ENCODE measurements at regions not wholly inside any gene's neighbourhood (a gene's known extent, or its start where the extent isn't known, plus 50 kb on each side); places are given as distances from the start of the nearest gene placed in this dataset.

- Histone ChIP-seq H3K4me3 (no peak overlapping the region), H3K27me3 (ENCODE audit: low read depth) (no peaks in the 10 kb centered on the region), H3K36me3 (no peaks in the 10 kb centered on the region), H3K27ac (no peak overlapping the region), H3K4me1 (no peaks in the 10 kb centered on the region), H3K9me3 (no peaks in the 10 kb centered on the region)
- no peak for TF ChIP-seq CTCF (IDR thresholded peaks at IDR 0.05)
- ATAC-seq (no peak), DNase-seq (no peak)
- intact Hi-C loops (cut with DNase I): no loop called here
These were observed 196.7 kb downstream of the MOXD1 start for GRCh38 chr6:132204591-132204990.

GRCh38 chr6:132202574-132202973 is 198.7 kb downstream of the MOXD1 start:
- no peak for TF ChIP-seq CTCF (IDR thresholded peaks at IDR 0.05)
- Histone ChIP-seq H3K27ac (no peak overlapping the region), H3K4me3 (no peak overlapping the region), H3K9me3 (no peaks in the 10 kb centered on the region), H3K4me1 (no peaks in the 10 kb centered on the region), H3K27me3 (ENCODE audit: low read depth) (no peaks in the 10 kb centered on the region), H3K36me3 (no peaks in the 10 kb centered on the region)
- ATAC-seq (no peak), DNase-seq (no peak)
- intact Hi-C loops (cut with DNase I): no loop called here

- ATAC-seq (no peak), DNase-seq (no peak)
- no peaks in the 10 kb centered on the region for H3K36me3 ChIP-seq
- intact Hi-C loops (cut with DNase I): no loop called here
- H3K27me3 ChIP-seq (ENCODE audit: low read depth): no peaks in the 10 kb centered on the region
- no peaks in the 10 kb centered on the region for H3K4me1 ChIP-seq
- H3K9me3 ChIP-seq: no peaks in the 10 kb centered on the region
- no peak overlapping the region for H3K27ac ChIP-seq
- H3K4me3 ChIP-seq: no peak overlapping the region
- TF ChIP-seq CTCF (IDR thresholded peaks at IDR 0.05): no peak
These were observed 201.9 kb downstream of the MOXD1 start for GRCh38 chr6:132199343-132199742.

- H3K9me3 ChIP-seq: no peaks in the 10 kb centered on the region
- intact Hi-C loops (cut with DNase I): no loop called here
- DNase-seq (no peak), ATAC-seq (no peak)
- no peak for TF ChIP-seq CTCF (IDR thresholded peaks at IDR 0.05)
- H3K4me3 ChIP-seq: no peak overlapping the region
- H3K27me3 ChIP-seq (ENCODE audit: low read depth): no peaks in the 10 kb centered on the region
- no peak overlapping the region for H3K27ac ChIP-seq
- no peaks in the 10 kb centered on the region for H3K4me1 ChIP-seq
- H3K36me3 ChIP-seq: no peaks in the 10 kb centered on the region
These were observed 202.4 kb downstream of the MOXD1 start for GRCh38 chr6:132198896-132199295.

GRCh38 chr6:132198040-132198439 is 203.2 kb downstream of the MOXD1 start:
- no peak for DNase-seq
- Histone ChIP-seq H3K9me3 (no peaks in the 10 kb centered on the region), H3K4me1 (no peaks in the 10 kb centered on the region), H3K27me3 (ENCODE audit: low read depth) (no peaks in the 10 kb centered on the region), H3K4me3 (no peak overlapping the region), H3K27ac (no peak overlapping the region), H3K36me3 (no peaks in the 10 kb centered on the region)
- no peak for ATAC-seq
- no peak for TF ChIP-seq CTCF (IDR thresholded peaks at IDR 0.05)
- intact Hi-C loops (cut with DNase I): no loop called here

- DNase-seq (no peak), ATAC-seq (no peak)
- intact Hi-C loops (cut with DNase I): no loop called here
- TF ChIP-seq CTCF (IDR thresholded peaks at IDR 0.05): no peak
- H3K4me1 ChIP-seq: no peaks in the 10 kb centered on the region
- no peak overlapping the region for H3K27ac ChIP-seq
- no peak overlapping the region for H3K4me3 ChIP-seq
- no peaks in the 10 kb centered on the region for H3K9me3 ChIP-seq
- no peaks in the 10 kb centered on the region for H3K36me3 ChIP-seq
- no peaks in the 10 kb centered on the region for H3K27me3 ChIP-seq (ENCODE audit: low read depth)
These were observed 206.7 kb downstream of the MOXD1 start for GRCh38 chr6:132194529-132194928.

All from lower lobe of right lung (tissue), 2 donors.